ENCODE measurements at regions not wholly inside any gene's neighbourhood (a gene's known extent, or its start where the extent isn't known, plus 50 kb on each side); places are given as distances from the start of the nearest gene placed in this dataset.

DNA sequence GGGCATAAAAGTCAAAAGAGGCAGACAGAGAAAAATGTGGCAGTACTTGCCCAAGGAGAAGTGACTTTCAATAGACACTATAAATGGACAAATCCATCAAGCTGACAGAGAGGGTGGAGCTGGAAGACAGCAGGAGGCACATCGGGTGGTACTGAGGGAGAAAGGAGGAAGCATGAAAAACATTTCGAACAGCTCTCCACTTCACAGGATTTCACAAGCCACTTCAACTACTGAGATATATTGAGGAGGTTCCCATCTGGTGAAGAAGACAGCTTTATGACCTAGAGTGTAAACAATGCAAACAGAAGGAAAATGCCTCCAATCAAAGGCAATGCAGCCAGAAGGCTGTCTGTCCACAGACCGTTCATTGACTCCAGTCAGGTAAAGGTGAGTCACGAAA is 259.4 kb upstream of the ECI2 start:
- H3K36me3 ChIP-seq (ENCODE audit: low read depth), result no peaks in the 10 kb centered on the region
- H2AFZ ChIP-seq, result no peak overlapping the region
- no peak overlapping the region for H3K27ac ChIP-seq
- H3K4me1 ChIP-seq (ENCODE audit: insufficient read depth), result no peaks in the 10 kb centered on the region
- no peaks in the 10 kb centered on the region for H3K27me3 ChIP-seq (replicated peaks; ENCODE audit: insufficient read depth)
- H3K4me3 ChIP-seq, result no peak overlapping the region
- in situ Hi-C loops (cut with MboI), result no loop called here
- no peak for TF ChIP-seq EZH2phosphoT487 (IDR thresholded peaks at IDR 0.05; ENCODE audit: insufficient read depth, low read depth)
- TF ChIP-seq EZH2 (IDR thresholded peaks at IDR 0.05; ENCODE audit: insufficient read depth, poor library complexity, severe bottlenecking), result no peak
- no peaks in the 10 kb centered on the region for H3K9me3 ChIP-seq (ENCODE audit: low read depth)
- H3F3A ChIP-seq (ENCODE audit: insufficient read depth), result no peaks in the 10 kb centered on the region
- no peak for DNase-seq
- no peaks in the 10 kb centered on the region for H3K9me2 ChIP-seq (ENCODE audit: insufficient read depth)
- no peak overlapping the region for H3K4me2 ChIP-seq (ENCODE audit: unreplicated experiment)
- no peak overlapping the region for H3K9ac ChIP-seq
- no peaks in the 10 kb centered on the region for H3K79me2 ChIP-seq (ENCODE audit: insufficient read depth)
- 43 to 49% methylated on average over 4 of the region's 4 CpGs for WGBS, 2 experiments (ENCODE audit: low coverage in 1 of 2, low lambda C conversion rate in 2 of 2, missing lambda C conversion rate in 2 of 2)
- no peaks in the 10 kb centered on the region for H4K20me1 ChIP-seq (ENCODE audit: insufficient read depth)

DNA sequence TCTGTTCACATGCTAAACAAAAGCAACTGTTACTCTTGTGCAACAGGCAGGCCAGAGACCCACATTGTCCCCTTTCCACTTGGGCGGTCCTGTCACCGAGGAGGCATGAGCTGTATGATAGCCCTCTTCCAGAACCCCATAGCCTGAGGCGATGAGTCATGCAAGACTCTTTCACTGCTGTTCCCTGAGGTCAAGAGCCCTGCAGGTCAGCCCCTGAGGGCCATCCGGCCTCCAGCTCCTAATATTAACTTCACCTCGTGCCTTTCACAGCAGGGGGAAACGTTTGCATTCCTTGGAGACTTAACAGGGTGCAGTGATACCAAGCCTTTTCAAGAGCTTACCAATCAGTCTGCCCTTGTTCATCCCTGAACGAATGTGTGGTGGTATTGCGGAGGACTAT is 253.3 kb upstream of the ECI2 start:
- Histone ChIP-seq H3K36me3 (ENCODE audit: low read depth) (no peaks in the 10 kb centered on the region), H3K4me2 (ENCODE audit: unreplicated experiment) (no peak overlapping the region), H3K9me2 (ENCODE audit: insufficient read depth) (no peaks in the 10 kb centered on the region), H3K27ac (no peak overlapping the region), H3K27me3 (replicated peaks; ENCODE audit: insufficient read depth) (no peaks in the 10 kb centered on the region), H4K20me1 (ENCODE audit: insufficient read depth) (no peaks in the 10 kb centered on the region), H3K4me1 (ENCODE audit: insufficient read depth) (no peaks in the 10 kb centered on the region), H3K9me3 (ENCODE audit: low read depth) (no peaks in the 10 kb centered on the region), H2AFZ (no peak overlapping the region), H3K4me3 (no peak overlapping the region), H3F3A (ENCODE audit: insufficient read depth) (no peaks in the 10 kb centered on the region), H3K79me2 (ENCODE audit: insufficient read depth) (no peaks in the 10 kb centered on the region), H3K9ac (no peak overlapping the region)
- TF ChIP-seq EZH2phosphoT487 (IDR thresholded peaks at IDR 0.05; ENCODE audit: insufficient read depth, low read depth) (no peak), EZH2 (IDR thresholded peaks at IDR 0.05; ENCODE audit: insufficient read depth, poor library complexity, severe bottlenecking) (no peak)
- DNase-seq, result peak; percentile 8
- 73 to 95% methylated on average over 6 to 8 of the region's 8 CpGs for WGBS, 2 experiments (ENCODE audit: low coverage in 1 of 2, low lambda C conversion rate in 2 of 2, missing lambda C conversion rate in 2 of 2)
- in situ Hi-C loops (cut with MboI), result no loop called here

DNA sequence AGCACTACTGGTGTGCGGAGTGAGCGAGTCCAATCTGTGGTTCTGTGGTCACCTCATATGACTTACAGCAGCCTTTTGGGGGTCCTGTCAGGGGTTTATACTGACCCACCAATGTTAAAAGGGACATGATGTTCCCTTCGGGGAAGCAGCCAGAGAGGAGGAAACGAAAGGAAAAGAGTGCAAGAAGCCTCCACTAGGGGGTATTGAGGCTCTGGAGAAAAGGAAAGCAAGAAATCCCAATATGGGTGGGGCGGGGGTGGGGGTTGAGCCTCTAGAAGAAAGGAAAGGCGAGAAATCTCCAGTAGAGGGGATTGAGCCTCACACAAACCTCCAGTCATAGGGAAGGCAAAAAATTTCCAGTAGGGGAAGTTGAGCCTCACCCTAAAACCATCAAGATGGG is 249.3 kb upstream of the ECI2 start:
- H3K27ac ChIP-seq, result no peak overlapping the region
- H3K9ac ChIP-seq, result no peak overlapping the region
- no peak overlapping the region for H2AFZ ChIP-seq
- WGBS, 2 experiments (ENCODE audit: low coverage in 1 of 2, low lambda C conversion rate in 2 of 2, missing lambda C conversion rate in 2 of 2), result 77 to 90% methylated on average over 6 of the region's 6 CpGs
- H3K4me3 ChIP-seq, result no peak overlapping the region
- no peaks in the 10 kb centered on the region for H3K9me2 ChIP-seq (ENCODE audit: insufficient read depth)
- no peaks in the 10 kb centered on the region for H3K79me2 ChIP-seq (ENCODE audit: insufficient read depth)
- H3K4me2 ChIP-seq (ENCODE audit: unreplicated experiment), result no peak overlapping the region
- no peak for DNase-seq
- H3K4me1 ChIP-seq (ENCODE audit: insufficient read depth), result 0 out of 2 replicates have a peak, but pooled peaks cover 3% of the 10 kb centered on the region
- no peaks in the 10 kb centered on the region for H3F3A ChIP-seq (ENCODE audit: insufficient read depth)
- in situ Hi-C loops (cut with MboI), result no loop called here
- H3K9me3 ChIP-seq (ENCODE audit: low read depth), result no peaks in the 10 kb centered on the region
- H3K36me3 ChIP-seq (ENCODE audit: low read depth), result no peaks in the 10 kb centered on the region
- no peaks in the 10 kb centered on the region for H4K20me1 ChIP-seq (ENCODE audit: insufficient read depth)
- no peak for TF ChIP-seq EZH2phosphoT487 (IDR thresholded peaks at IDR 0.05; ENCODE audit: insufficient read depth, low read depth)
- no peak for TF ChIP-seq EZH2 (IDR thresholded peaks at IDR 0.05; ENCODE audit: insufficient read depth, poor library complexity, severe bottlenecking)
- no peaks in the 10 kb centered on the region for H3K27me3 ChIP-seq (replicated peaks; ENCODE audit: insufficient read depth)

DNA sequence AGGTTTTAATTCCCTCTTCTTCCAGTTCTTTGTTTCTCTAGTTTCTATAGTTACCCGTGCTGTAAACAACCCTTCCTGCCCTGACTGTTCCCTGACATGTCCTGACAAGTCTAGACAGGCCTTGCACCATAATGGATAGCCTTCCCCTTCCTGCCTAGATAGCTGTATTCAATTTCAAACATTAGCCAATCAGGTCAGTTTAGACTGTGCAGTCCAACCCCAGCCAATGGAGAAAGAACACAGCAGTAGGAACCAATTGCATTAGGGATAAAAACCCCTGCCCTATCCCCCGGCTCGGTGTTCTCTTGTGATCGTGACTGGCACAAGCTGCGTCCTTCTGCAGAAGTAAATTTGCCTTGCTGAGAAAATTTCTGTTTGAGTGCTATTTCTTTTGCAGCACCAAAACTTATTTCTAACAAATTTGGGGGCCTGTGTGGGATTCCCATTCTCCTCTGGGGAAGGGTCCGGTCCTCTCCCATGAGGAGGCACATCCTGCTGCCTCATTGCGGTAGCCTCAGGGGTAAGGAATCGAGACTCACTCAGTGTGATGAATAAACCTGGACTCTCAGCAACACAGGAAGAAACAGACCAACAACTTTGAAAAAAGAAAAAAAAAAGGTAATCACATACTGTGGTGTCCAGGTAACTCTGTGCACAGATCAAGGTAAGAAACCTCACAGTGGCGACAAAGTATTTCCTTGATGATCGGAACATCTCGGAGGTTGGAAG is 248.7 kb upstream of the ECI2 start:
- WGBS, 2 experiments (ENCODE audit: low coverage in 1 of 2, low lambda C conversion rate in 2 of 2, missing lambda C conversion rate in 2 of 2), result 80 to 84% methylated on average over 11 of the region's 11 CpGs
- Histone ChIP-seq H3K36me3 (ENCODE audit: low read depth) (no peaks in the 10 kb centered on the region), H4K20me1 (ENCODE audit: insufficient read depth) (no peaks in the 10 kb centered on the region), H3K4me1 (ENCODE audit: insufficient read depth) (0 out of 2 replicates have a peak, but pooled peaks cover 3% of the 10 kb centered on the region), H3K27ac (no peak overlapping the region), H3K4me2 (ENCODE audit: unreplicated experiment) (no peak overlapping the region), H3K79me2 (ENCODE audit: insufficient read depth) (no peaks in the 10 kb centered on the region), H3K9ac (no peak overlapping the region), H3K27me3 (replicated peaks; ENCODE audit: insufficient read depth) (no peaks in the 10 kb centered on the region), H2AFZ (no peak overlapping the region), H3K9me2 (ENCODE audit: insufficient read depth) (no peaks in the 10 kb centered on the region), H3F3A (ENCODE audit: insufficient read depth) (no peaks in the 10 kb centered on the region), H3K9me3 (ENCODE audit: low read depth) (no peaks in the 10 kb centered on the region), H3K4me3 (no peak overlapping the region)
- DNase-seq, result no peak
- in situ Hi-C loops (cut with MboI), result no loop called here
- TF ChIP-seq EZH2 (IDR thresholded peaks at IDR 0.05; ENCODE audit: insufficient read depth, poor library complexity, severe bottlenecking) (no peak), EZH2phosphoT487 (IDR thresholded peaks at IDR 0.05; ENCODE audit: insufficient read depth, low read depth) (no peak)

All from GM23248 (cell line).